ENCODE measurements at regions not wholly inside any gene's neighbourhood (a gene's known extent, or its start where the extent isn't known, plus 50 kb on each side); places are given as distances from the start of the nearest gene placed in this dataset.

DNA sequence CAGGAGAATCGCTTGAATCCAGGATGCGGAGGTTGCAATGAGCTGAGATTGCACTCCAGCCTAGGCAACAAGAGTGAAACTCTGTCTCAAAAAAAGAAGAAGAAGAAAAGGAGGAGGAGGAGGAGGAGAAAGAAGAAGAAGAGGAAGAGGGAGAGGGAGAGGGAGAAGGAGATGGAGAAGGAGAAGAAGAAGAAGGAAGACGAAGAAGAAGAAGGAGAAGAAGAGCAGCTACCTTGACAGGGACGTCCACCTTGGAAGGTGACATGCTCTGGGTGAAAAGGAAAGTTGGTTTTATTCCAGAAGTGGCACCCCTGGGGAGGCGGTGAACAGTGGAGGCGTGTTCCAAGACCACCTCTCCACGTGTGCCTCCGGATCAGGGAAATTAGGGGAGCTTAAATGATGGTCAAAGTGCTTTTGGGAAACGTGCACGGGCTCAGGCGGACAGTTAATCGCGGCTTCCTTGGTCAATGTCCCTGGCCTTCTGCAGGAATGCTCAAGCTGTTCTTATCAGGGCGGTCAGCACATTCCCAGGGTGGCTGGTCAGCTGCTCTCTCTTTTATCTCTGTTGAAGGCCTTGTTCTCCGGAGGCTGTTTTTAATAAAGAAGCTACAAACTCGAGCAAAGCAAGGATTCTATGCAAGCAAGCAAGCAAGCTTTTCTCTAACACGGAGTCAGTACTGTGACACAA is 78.9 kb upstream of the PEG3 start:
- TF ChIP-seq POLR2A (IDR thresholded peaks at IDR 0.05; ENCODE audit: low read length), result no peak
- TF ChIP-seq GATA1 (IDR thresholded peaks at IDR 0.05; ENCODE audit: low read depth, low read length), result no peak

All from erythroblast (primary cell).